ENCODE measurements at regions not wholly inside any gene's neighbourhood (a gene's known extent, or its start where the extent isn't known, plus 50 kb on each side); places are given as distances from the start of the nearest gene placed in this dataset.

DNA sequence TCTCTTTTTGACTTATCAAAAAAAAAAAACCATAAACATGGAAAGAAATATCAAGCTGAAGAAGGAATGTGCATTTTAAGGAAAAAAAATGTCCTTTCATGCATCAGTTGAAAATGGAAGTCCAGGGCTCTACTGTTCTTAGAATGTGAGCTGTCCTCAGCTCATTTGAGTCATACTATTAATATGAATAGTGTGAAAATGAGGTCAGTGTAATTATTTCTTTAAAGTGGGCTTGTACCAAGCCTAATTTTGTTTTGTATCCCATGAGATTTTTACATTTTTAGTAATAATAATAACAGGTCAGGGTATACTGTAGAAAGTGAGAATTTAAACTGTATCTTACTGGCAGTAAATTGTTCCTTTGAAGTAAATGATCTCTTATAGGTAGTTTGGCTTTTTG is 148.5 kb downstream of the NAA11 start:
- TF ChIP-seq EP300 (IDR thresholded peaks at IDR 0.05), result no peak
- DNase-seq (ENCODE audit: low spot score in 2 of 2), result no peak
- no peaks in the 10 kb centered on the region for H3K9me3 ChIP-seq
- H3K36me3 ChIP-seq, result no peaks in the 10 kb centered on the region
- H3K4me3 ChIP-seq, result no peak overlapping the region
- no peak overlapping the region for H3K27ac ChIP-seq
- H3K4me1 ChIP-seq, result no peaks in the 10 kb centered on the region
- no peaks in the 10 kb centered on the region for H3K27me3 ChIP-seq

GRCh38 chr4:79176351-79176750 is 149.5 kb downstream of the NAA11 start:
- Histone ChIP-seq H3K9me3 (no peaks in the 10 kb centered on the region), H3K27me3 (no peaks in the 10 kb centered on the region), H3K36me3 (no peaks in the 10 kb centered on the region), H3K4me1 (no peaks in the 10 kb centered on the region), H3K27ac (no peak overlapping the region), H3K4me3 (no peak overlapping the region)
- WGBS, result 64% methylated on average over 4 of the region's 4 CpGs
- TF ChIP-seq EP300 (IDR thresholded peaks at IDR 0.05), result no peak
- no peak for DNase-seq (ENCODE audit: low spot score in 2 of 2)

- DNase-seq (ENCODE audit: low spot score in 2 of 2), result no peak
- Histone ChIP-seq H3K9me3 (no peaks in the 10 kb centered on the region), H3K4me1 (no peaks in the 10 kb centered on the region), H3K27me3 (no peaks in the 10 kb centered on the region), H3K27ac (no peak overlapping the region), H3K4me3 (no peak overlapping the region), H3K36me3 (no peaks in the 10 kb centered on the region)
- TF ChIP-seq POLR2AphosphoS5 (IDR thresholded peaks at IDR 0.05), result no peak
- TF ChIP-seq, protein P1, sequence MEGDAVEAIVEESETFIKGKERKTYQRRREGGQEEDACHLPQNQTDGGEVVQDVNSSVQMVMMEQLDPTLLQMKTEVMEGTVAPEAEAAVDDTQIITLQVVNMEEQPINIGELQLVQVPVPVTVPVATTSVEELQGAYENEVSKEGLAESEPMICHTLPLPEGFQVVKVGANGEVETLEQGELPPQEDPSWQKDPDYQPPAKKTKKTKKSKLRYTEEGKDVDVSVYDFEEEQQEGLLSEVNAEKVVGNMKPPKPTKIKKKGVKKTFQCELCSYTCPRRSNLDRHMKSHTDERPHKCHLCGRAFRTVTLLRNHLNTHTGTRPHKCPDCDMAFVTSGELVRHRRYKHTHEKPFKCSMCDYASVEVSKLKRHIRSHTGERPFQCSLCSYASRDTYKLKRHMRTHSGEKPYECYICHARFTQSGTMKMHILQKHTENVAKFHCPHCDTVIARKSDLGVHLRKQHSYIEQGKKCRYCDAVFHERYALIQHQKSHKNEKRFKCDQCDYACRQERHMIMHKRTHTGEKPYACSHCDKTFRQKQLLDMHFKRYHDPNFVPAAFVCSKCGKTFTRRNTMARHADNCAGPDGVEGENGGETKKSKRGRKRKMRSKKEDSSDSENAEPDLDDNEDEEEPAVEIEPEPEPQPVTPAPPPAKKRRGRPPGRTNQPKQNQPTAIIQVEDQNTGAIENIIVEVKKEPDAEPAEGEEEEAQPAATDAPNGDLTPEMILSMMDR (IDR thresholded peaks at IDR 0.05), result no peak
- no peak for TF ChIP-seq EP300 (IDR thresholded peaks at IDR 0.05)
- TF ChIP-seq POLR2A (IDR thresholded peaks at IDR 0.05), result no peak
Measured at GRCh38 chr4:79175716-79176115, 150.1 kb downstream of the NAA11 start.

GRCh38 chr4:79174490-79175252 is 151.2 kb downstream of the NAA11 start:
- TF ChIP-seq, protein P1 (IDR thresholded peaks at IDR 0.05), result no peak
- no peak for TF ChIP-seq POLR2A (IDR thresholded peaks at IDR 0.05)
- no peak for TF ChIP-seq EP300 (IDR thresholded peaks at IDR 0.05)
- no peak for TF ChIP-seq POLR2AphosphoS5 (IDR thresholded peaks at IDR 0.05)
- no peaks in the 10 kb centered on the region for H3K36me3 ChIP-seq
- no peaks in the 10 kb centered on the region for H3K27me3 ChIP-seq
- no peaks in the 10 kb centered on the region for H3K4me1 ChIP-seq
- 84% methylated on average over 2 of the region's 2 CpGs for WGBS
- no peak overlapping the region for H3K27ac ChIP-seq
- no peak overlapping the region for H3K4me3 ChIP-seq
- no peak for DNase-seq (ENCODE audit: low spot score in 2 of 2)
- no peaks in the 10 kb centered on the region for H3K9me3 ChIP-seq

DNA sequence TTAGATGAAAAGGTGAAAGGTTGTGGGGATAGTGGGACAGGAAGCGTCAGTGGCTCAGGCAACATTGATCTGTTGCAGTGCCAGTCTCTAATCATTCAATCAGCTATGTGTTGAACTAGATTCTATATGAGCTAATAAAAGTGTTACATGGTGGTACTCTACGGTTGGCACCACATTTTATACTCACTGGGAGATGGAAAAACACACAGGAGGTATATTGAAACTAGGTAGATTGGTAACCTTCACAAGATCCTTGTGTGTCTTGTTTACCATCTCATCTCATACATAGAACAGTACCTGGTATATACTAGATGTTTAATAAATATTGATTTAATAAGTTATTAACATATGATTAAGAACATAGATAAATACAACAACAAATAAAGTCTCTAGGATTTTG is 152.7 kb downstream of the NAA11 start:
- Histone ChIP-seq H3K9me3 (no peaks in the 10 kb centered on the region), H3K4me1 (no peaks in the 10 kb centered on the region), H3K27me3 (no peaks in the 10 kb centered on the region), H3K36me3 (no peaks in the 10 kb centered on the region), H3K4me3 (no peak overlapping the region), H3K27ac (no peak overlapping the region)
- 93% methylated on average over 2 of the region's 2 CpGs for WGBS
- TF ChIP-seq EP300 (IDR thresholded peaks at IDR 0.05) (no peak), POLR2AphosphoS5 (IDR thresholded peaks at IDR 0.05) (no peak), POLR2A (IDR thresholded peaks at IDR 0.05) (no peak)
- TF ChIP-seq, protein P1 (IDR thresholded peaks at IDR 0.05), result no peak
- no peak for DNase-seq (ENCODE audit: low spot score in 2 of 2)

DNA sequence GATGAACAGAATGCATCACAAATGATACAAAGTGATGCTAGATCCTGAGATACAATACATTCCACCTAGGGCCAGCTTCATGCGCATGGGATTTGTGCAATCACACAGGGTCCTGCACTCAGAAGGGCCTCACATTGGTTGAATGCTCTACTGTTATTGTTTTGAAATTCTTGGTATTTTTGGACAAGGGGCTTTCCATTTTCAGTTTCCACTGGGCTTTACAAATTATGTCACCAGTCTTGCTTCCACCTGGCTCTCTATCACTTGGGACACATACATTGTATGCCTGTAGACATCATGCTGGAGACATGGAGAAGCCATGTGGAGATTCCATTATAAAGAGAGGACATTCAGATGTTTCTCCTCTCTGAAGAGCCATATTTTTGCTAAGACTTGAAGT is 155.8 kb downstream of the NAA11 start:
- H3K4me1 ChIP-seq, result no peaks in the 10 kb centered on the region
- H3K4me3 ChIP-seq, result no peak overlapping the region
- 100% methylated on average over 1 of the region's 1 CpG for WGBS
- TF ChIP-seq POLR2A (IDR thresholded peaks at IDR 0.05), result no peak
- TF ChIP-seq, protein P1 (IDR thresholded peaks at IDR 0.05), result no peak
- no peak for TF ChIP-seq POLR2AphosphoS5 (IDR thresholded peaks at IDR 0.05)
- TF ChIP-seq EP300 (IDR thresholded peaks at IDR 0.05), result no peak
- H3K36me3 ChIP-seq, result no peaks in the 10 kb centered on the region
- no peak for DNase-seq (ENCODE audit: low spot score in 2 of 2)
- H3K27me3 ChIP-seq, result no peaks in the 10 kb centered on the region
- no peak overlapping the region for H3K27ac ChIP-seq
- no peaks in the 10 kb centered on the region for H3K9me3 ChIP-seq
